ENCODE measurements at regions not wholly inside any gene's neighbourhood (a gene's known extent, or its start where the extent isn't known, plus 50 kb on each side); places are given as distances from the start of the nearest gene placed in this dataset.
A peak's percentile ranks its signal among the peaks of the same experiment; 100 is the strongest.
"Not testable (repeated sequence)": the region's sequence is repeated elsewhere in the genome, so short reads cannot be mapped to it uniquely, and the experiment has no call there.

DNA sequence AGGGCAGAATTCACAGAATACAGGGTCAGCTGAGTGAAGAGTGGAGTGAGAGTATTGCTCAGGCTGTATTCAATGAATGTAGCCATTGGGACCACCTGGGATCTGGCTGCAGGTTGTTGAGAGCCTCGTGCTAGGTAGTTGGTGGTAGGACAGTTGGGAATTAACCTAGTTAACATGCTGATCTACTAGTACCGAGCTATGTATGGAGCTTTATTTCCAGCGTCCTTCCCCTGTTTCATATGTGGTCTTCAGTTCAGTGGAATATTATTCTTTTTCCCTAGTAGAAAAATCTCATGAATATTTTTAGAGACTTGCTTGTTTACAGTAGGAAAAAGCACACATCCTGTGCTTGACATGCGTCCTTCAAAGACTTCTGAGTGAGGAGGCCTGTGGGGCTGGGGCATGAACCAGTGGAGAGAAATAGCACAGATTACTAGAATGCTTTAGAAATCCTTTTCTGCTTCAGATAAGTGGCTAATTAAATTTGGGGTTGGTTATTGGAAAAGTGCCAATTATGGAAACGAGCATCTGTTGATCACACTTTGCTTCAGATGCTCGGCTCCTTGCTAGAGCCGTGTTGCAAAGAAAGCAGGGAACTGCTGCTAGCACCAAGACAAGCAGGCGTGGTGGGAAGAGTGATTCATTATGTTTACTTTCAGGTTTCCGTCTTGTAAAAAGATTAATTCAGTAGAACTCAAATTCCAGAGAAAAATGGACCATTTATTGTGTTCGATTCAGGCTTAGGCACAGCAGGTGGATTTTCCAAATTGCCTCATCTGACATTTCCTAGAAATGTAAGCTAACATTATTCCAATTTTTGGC lies 53.6 kb downstream of the ARF6 start:
- DNase-seq: peak; percentile 29

DNA sequence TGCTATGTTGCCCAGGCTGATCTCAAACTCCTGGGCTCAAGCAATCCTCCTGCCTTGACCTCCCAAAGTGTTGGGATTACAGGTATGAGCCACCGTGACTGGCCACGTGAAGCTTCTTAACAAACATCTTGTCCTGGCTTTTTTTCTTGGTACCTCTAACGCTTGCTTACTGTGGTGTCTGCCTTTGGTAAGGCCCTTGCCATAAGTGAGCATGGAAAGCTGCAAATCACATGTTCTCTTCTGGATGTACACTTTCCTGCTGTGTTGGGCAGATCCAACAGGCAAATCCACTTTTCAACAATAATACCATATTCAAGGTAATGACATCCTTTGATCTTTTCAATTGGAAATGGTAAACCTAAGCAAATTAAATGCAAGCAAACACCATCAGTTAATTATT lies 54.6 kb downstream of the ARF6 start:
- no peak for DNase-seq

GRCh38 chr14:49950275-49951228 lies 57.7 kb downstream of the ARF6 start:
- DNase-seq: no peak

DNA sequence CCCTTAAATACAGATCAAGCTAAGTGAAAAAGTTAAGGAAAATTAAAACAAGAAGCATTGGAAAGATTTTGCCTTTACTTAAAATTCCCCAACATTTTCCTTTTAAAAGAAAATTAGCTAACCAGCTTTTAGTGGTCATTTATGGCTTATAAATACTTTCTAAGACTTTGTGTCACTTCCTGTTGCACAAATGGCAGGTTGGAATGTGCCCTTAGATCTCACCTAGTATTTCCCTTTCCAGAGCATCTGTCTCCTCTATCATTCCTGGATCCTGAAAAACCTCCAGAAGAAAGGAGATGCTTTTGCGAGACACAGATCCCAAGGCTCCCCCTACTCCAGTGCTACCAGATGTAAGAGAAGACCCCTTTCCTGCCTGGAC lies 58.3 kb downstream of the ARF6 start:
- DNase-seq: no peak

DNA sequence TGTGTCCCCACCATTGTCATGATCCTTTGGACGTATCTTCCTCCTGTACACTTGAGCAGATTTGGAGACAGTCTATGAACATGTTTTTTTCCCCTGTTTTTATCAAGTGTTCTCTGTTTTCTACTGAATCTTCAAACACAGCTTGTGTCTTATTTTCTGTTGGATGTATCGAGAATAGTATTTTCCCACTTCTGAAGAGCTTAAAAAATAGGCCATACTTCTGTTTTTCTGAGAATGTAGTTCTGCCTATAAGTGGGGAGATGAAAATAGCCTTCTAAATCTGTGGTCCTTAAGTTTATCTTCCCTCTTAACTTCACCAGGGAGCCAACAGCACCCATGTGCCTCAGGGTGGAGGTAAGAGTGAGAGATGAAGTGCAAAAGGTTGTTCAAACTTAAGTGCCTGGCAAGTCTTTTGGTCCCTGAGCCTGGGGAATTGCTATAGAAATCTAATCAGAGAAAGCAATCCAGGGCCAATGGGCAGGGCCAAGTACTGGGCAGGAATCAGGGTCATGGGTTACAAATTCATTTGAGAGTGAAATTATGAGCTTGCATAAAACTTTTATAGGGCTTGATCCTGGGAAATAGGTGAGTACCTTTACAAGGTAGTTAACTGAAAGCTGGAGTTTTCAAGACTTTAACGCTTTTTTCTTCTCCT lies 58.9 kb downstream of the ARF6 start:
- no peak for DNase-seq

- no peak for DNase-seq
Observed at GRCh38 chr14:49953196-49953595, 60.3 kb downstream of the ARF6 start.

- DNase-seq: no peak
Observed at GRCh38 chr14:49954171-49954631, 61.3 kb downstream of the ARF6 start.

- no peak for DNase-seq
Observed at GRCh38 chr14:49955024-49955423, 62.1 kb downstream of the ARF6 start.

GRCh38 chr14:49957089-49957852 lies 64.4 kb downstream of the ARF6 start:
- DNase-seq: no peak

- DNase-seq: no peak
Observed at GRCh38 chr14:49959822-49960408, 67.0 kb downstream of the ARF6 start.

- no peak for DNase-seq
Observed at GRCh38 chr14:49960453-49960852, 67.6 kb downstream of the ARF6 start.

- no peak for DNase-seq
Observed at GRCh38 chr14:49961270-49962222, 68.7 kb downstream of the ARF6 start.

GRCh38 chr14:49962621-49963020 lies 69.7 kb downstream of the ARF6 start:
- peak; percentile 25 for DNase-seq

- DNase-seq: not testable (repeated sequence)
Observed at GRCh38 chr14:49965068-49965651, 72.3 kb downstream of the ARF6 start.

DNA sequence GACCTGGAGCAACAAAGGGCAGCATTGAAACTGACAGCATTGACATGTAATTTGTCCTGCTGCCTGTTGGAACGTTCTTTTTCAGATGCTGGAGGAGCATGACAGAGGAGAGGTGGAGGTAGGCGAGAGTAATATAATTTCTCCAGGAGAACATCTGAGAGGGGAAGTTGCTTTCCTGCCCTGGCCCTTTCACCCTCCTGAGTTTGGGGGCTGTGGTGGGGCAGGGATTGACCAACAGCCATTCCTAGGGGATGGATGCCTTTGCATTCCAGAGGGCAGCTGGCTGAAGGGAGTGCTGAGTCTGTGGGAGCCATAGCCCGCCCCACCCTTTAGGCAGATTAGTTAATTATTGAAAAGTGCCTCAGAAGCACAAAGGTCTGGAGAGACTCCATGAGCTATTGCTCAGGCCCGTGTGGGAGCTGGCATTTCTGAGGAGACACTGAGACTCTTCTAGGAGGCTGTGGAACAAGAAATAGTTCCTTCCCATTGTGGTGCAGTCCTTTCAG lies 73.5 kb downstream of the ARF6 start:
- no peak for DNase-seq

DNA sequence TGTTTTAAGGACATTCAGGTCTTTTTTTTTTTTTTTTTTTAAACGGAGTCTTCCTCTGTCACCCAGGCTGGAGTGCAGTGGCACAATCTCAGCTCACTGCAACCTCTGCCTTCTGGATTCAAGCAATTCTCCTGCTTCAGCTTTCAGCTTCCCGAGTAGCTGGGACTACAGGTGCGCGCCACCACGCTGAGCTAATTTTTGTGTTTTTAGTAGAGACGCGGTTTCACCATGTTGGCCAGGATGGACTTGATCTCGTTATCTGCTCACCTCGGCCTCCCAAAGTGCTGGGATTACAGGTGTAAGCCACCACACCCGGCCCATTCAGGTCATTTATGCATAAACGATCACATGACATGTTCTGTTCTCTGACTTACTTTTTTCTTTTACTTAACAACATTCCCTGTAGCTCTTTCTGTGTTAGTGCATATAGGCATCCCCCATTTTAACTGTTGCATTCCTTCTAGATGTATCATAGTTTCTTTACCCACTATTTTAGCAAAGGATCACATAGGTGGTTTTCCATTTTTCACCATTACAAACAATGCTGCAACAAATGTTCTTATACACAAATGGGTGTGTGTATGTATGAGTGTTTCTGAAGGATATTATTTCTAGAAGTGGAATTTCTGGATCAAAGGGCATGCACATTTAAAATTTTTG lies 74.2 kb downstream of the ARF6 start:
- no peak for DNase-seq

DNA sequence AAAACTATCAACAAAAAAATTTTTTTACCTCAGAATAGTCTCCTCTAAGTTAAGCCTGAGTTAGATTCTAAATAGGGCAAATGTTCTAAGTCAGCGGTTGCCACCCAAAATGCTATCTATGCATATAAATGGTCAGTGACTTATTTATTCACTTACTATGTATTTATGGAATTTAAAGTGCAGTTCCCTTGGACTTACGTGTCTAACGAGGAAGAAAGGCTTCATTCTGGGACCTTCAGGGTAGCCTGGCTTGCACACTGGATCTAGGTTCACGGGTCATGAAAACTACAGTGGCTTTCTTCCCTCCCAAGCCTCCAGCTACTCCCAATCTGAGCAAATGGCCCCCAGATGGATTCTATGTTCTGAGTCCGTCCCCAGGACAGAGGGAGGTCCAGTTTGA lies 77.1 kb downstream of the ARF6 start:
- no peak for DNase-seq

DNA sequence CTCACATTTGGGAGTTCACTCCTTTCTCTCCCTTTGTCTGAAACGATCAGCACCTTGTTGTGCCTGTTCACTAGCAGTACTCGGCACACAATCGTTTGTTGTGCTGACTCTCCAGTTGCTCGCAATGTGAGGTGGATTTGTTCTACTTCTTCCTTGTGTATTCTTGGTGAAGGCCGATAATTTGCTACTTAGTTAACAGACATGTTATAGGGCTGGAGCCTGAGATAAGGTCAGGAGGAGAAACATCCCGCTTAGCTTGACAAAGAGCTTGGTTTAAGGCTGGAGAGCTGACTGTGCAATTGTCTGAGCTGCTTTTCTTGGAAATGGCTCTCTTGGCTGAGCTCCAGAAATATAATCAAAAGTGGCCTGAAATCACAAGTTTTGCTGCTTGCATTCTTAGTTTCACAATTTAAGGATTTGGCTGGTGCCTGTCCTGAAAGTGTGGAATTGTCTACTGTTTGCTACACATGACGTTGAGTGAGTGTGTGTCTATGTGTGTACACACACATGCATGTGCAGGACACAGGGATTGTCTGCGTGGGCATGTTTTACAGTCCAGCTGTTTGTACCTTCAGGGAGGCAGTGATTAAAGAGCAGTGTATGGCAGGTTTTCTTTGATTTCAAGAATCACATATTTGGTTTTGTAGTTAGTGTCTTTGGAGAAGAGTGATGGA lies 77.7 kb downstream of the ARF6 start:
- DNase-seq: peak; percentile 98
